Right atrium auricular region (tissue), 2 donors: ENCODE measurements at regions not wholly inside any gene's neighbourhood (a gene's known extent, or its start where the extent isn't known, plus 50 kb on each side); places are given as distances from the start of the nearest gene placed in this dataset.

Experiments
- DNase-seq: peaks from one replicate; pipeline ENCODE4 v3.0.0-alpha.2; 2019; ENCODE audit warnings: low spot score
- H3K27ac ChIP-seq, 2 donors: fragments of 200-600 bp; sonication (generic); 1 replicate in 1 of 2; 2 replicates in 1 of 2; pipeline ENCODE4 v1.5.1; 2016 to 2019
- H3K27me3 ChIP-seq, 2 donors: fragments of 200-600 bp; sonication (generic); one replicate each; pipeline versions ENCODE4 v1.5.1 to v1.6.0; 2017 to 2019
- H3K36me3 ChIP-seq: fragments of 200-600 bp; sonication (generic); one replicate; pipeline ENCODE4 v1.5.1; 2016
- H3K4me1 ChIP-seq, 2 donors: fragments of 200-600 bp; sonication (generic); one replicate each; pipeline versions ENCODE4 v1.5.1 to v1.6.0; 2017 to 2019
- H3K4me3 ChIP-seq, 2 donors: fragments of 200-600 bp; sonication (generic); 1 replicate in 1 of 2; 2 replicates in 1 of 2; pipeline ENCODE4 v1.5.1; 2017 to 2019; ENCODE audit warnings: mild to moderate bottlenecking in 1 of 2, moderate library complexity in 1 of 2
- H3K9me3 ChIP-seq, 2 donors: fragments of 200-600 bp; sonication (generic); one replicate each; pipeline ENCODE4 v1.5.1; 2019
- CTCF ChIP-seq, 2 donors: fragments of 200-600 bp; sonication (generic); IDR thresholded peaks; one replicate each; pipeline ENCODE4 v1.5.1; 2019; ENCODE audit warnings: antibody characterized with exemption in 2 of 2

DNA sequence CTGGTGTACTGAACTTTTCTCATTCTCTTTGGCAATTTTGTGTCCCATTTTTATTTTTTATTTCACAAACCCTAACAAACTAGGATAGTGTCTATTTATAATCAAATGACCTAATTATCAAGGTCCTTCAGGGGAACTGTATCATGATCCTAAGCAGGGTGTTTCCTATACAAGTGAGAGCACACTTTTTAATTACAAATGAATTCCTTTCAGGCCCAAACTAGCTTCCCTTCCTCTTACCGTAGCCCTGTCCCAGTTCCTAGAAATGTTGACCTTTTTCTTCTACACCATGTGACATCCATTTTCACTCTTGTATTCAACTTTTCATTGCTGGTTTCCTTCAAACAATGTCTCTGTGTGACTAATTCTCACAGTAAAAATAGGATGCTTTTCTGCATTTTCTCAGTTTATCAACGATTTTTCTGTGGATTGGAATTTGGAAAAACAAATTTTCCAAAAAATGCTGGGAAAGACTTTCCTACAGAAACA lies 411.4 kb downstream of the CCDC91 start:
- no peaks in the 10 kb centered on the region for H3K4me1 ChIP-seq
- no peaks in the 10 kb centered on the region for H3K36me3 ChIP-seq
- no peak overlapping the region for H3K27ac ChIP-seq
- DNase-seq: no peak
- H3K27me3 ChIP-seq: no peaks in the 10 kb centered on the region
- no peak for TF ChIP-seq CTCF (IDR thresholded peaks at IDR 0.05)
- peaks cover 0 to 4% of the 10 kb centered on the region in 2 donors for H3K9me3 ChIP-seq
- no peak overlapping the region for H3K4me3 ChIP-seq

DNA sequence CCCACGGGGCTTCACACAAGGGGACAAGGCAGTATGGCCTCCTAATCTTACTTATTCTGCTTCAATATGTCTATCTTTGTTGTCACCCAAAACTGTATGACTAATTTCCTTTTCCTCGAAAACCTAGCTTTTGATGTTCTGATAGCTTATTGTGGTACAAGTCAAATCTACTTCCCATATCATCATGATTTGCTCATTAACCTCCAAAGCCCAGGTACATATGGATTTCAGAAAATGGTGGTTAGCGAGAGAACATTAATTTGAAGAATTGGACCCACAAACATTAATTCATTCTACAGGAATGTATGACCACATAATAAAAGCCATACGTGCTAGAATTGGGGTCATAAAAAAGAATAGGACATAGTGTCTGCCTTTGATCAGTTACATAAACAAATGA lies 412.5 kb downstream of the CCDC91 start:
- Histone ChIP-seq H3K4me3 (no peak overlapping the region), H3K4me1 (no peaks in the 10 kb centered on the region), H3K9me3 (peaks cover 0 to 15% of the 10 kb centered on the region in 2 donors), H3K27ac (no peak overlapping the region), H3K27me3 (no peaks in the 10 kb centered on the region), H3K36me3 (no peaks in the 10 kb centered on the region)
- TF ChIP-seq CTCF (IDR thresholded peaks at IDR 0.05): no peak
- no peak for DNase-seq

GRCh38 chr12:28603239-28603638 lies 413.0 kb downstream of the CCDC91 start:
- H3K4me1 ChIP-seq: no peaks in the 10 kb centered on the region
- no peaks in the 10 kb centered on the region for H3K36me3 ChIP-seq
- DNase-seq: no peak
- no peak overlapping the region for H3K4me3 ChIP-seq
- H3K9me3 ChIP-seq: peaks cover 0 to 20% of the 10 kb centered on the region in 2 donors
- H3K27me3 ChIP-seq: no peaks in the 10 kb centered on the region
- H3K27ac ChIP-seq: no peak overlapping the region
- TF ChIP-seq CTCF (IDR thresholded peaks at IDR 0.05): no peak

DNA sequence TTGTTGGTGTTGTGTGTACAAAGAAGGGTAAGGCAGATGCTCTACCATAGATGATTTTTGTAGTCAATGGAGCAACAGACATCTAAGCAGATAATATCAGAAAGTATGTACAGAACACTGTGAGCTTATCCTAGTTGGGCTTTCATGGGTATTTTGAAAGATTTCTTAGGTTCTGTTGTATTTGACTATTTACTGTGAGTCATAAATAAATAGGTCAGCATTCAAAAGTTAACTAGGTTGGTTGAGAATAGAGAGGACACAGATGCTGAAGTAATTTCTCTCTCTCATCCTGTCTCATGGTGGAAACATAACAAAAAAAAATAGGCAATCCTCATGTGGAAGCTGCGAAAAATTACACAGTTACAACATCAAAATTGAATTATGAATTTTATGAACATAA lies 413.5 kb downstream of the CCDC91 start:
- Histone ChIP-seq H3K4me1 (no peaks in the 10 kb centered on the region), H3K4me3 (no peak overlapping the region), H3K36me3 (no peaks in the 10 kb centered on the region), H3K9me3 (peaks cover 0 to 22% of the 10 kb centered on the region in 2 donors), H3K27me3 (no peaks in the 10 kb centered on the region), H3K27ac (no peak overlapping the region)
- no peak for TF ChIP-seq CTCF (IDR thresholded peaks at IDR 0.05)
- no peak for DNase-seq

DNA sequence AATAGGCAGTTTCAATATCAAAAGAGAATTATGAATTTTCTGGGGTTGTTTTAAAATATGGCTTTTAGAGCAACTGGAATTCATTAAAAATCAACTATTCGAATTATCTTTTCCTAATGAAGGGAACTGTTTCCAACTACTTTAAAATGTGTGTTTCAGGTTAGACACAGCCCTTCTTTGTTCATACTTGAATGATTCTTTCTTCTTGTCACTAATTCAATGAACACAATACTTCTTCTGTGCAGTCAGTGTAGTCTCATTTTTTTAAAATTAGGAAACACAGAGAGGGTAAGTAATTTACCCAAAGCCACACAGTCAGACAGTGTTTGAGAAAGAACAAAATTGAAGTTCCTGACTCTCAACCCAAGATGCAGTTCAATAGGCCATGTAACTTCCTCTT lies 414.0 kb downstream of the CCDC91 start:
- H3K4me1 ChIP-seq: no peaks in the 10 kb centered on the region
- no peak for TF ChIP-seq CTCF (IDR thresholded peaks at IDR 0.05)
- no peak for DNase-seq

DNA sequence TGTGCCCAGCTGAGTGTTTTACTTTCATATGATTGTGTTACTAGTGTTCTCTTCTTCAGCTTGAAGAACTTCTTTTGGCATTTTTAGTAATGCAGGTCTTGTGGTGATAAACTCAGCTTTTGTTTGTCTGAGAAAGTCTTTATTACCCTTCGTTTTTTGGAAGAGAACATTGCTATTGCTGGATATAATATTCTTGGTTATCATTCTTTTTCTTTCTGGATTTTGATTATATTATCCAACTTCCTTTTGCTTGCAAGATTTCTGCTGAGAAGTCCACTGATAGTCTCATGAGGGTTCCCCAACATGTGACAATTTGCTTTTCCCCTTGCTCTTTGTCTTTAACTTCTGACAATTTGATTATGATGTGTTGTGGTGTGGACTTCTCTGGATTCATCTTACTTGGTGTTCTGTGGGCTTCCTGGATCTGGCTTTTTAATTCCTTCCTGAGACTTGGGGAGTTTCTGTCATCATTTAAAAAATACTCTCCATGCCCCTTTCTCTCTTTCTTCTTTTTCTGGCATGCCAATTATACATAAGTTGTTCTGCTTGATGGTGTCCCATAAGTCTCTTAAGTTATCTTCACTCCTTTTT lies 416.8 kb downstream of the CCDC91 start:
- no peaks in the 10 kb centered on the region for H3K4me1 ChIP-seq
- no peak overlapping the region for H3K4me3 ChIP-seq
- no peaks in the 10 kb centered on the region for H3K27me3 ChIP-seq
- H3K27ac ChIP-seq: no peak overlapping the region
- H3K9me3 ChIP-seq: peaks cover 0 to 22% of the 10 kb centered on the region in 2 donors
- no peaks in the 10 kb centered on the region for H3K36me3 ChIP-seq
- no peak for TF ChIP-seq CTCF (IDR thresholded peaks at IDR 0.05)
- DNase-seq: no peak

More for the DNA sequence above, 414.0 kb downstream of the CCDC91 start:
- H3K27ac ChIP-seq: no peak overlapping the region
- peaks cover 0 to 22% of the 10 kb centered on the region in 2 donors for H3K9me3 ChIP-seq
- H3K27me3 ChIP-seq: no peaks in the 10 kb centered on the region
- H3K36me3 ChIP-seq: no peaks in the 10 kb centered on the region
- no peak overlapping the region for H3K4me3 ChIP-seq
